ENCODE measurements at regions not wholly inside any gene's neighbourhood (a gene's known extent, or its start where the extent isn't known, plus 50 kb on each side); places are given as distances from the start of the nearest gene placed in this dataset.

GRCh38 chr6:43865932-43866645 lies 96.1 kb downstream of the VEGFA start:
- intact Hi-C loops (cut with micrococcal nuclease), result no loop called here
- Histone ChIP-seq H3K27me3 (replicated peaks in 1 of 4; ENCODE audit: control extremely low read depth in 1 of 4, control insufficient read depth in 3 of 4, insufficient read depth in 4 of 4, low read length in 3 of 4) (peaks cover 0 to 13% (median 2%) of the 10 kb centered on the region in 4 experiments), H3K9ac (ENCODE audit: low read length) (no peak overlapping the region), H3K4me1 (ENCODE audit: control insufficient read depth in 2 of 2, insufficient read depth in 2 of 2, low read length in 2 of 2) (no peaks in the 10 kb centered on the region), H3K27ac (ENCODE audit: low read length in 2 of 2) (no peak overlapping the region), H3K79me2 (ENCODE audit: control insufficient read depth, insufficient read depth, low read length) (no peaks in the 10 kb centered on the region), H4K20me1 (ENCODE audit: control insufficient read depth, insufficient read depth, low read length, poor library complexity, severe bottlenecking) (no peaks in the 10 kb centered on the region), H3K4me3 (ENCODE audit: control extremely low read depth in 1 of 5, extremely low read depth in 1 of 5, insufficient read depth in 1 of 5, low read depth in 2 of 5, low read length in 4 of 5) (no peak overlapping the region), H2AFZ (ENCODE audit: insufficient read depth, low read depth, low read length, poor library complexity, severe bottlenecking) (no peak overlapping the region), H3K36me3 (replicated peaks in 1 of 2; ENCODE audit: control extremely low read depth in 1 of 2, control insufficient read depth in 1 of 2, extremely low read depth in 1 of 2, insufficient read depth in 2 of 2, low read length in 1 of 2) (no peaks in the 10 kb centered on the region), H3K4me2 (replicated peaks; ENCODE audit: low read depth, low read length, poor library complexity, severe bottlenecking) (no peak overlapping the region), H3K9me3 (ENCODE audit: control extremely low read depth in 1 of 3, control insufficient read depth in 2 of 3, insufficient read depth in 1 of 3, low read length in 2 of 3) (no peaks in the 10 kb centered on the region)
- H3K27ac Mint-ChIP-seq, result no peak overlapping the region
- POLR2A ChIA-PET, result no interaction called here
- no peaks in the 10 kb centered on the region for H3K4me1 Mint-ChIP-seq
- H3K9me3 Mint-ChIP-seq (ENCODE audit: insufficient read depth), result no peaks in the 10 kb centered on the region
- no peak overlapping the region for H3K4me3 Mint-ChIP-seq
- ATAC-seq (ENCODE audit: low read depth) (no peak), DNase-seq (no peak)
- peaks cover 29% of the 10 kb centered on the region for H3K27me3 Mint-ChIP-seq
- CTCF ChIA-PET, result interaction anchor here (1.2 kb wide), 1 partner anchor 96 kb away, joined by 3 read pairs; the partner anchor contains the start of gene VEGFA
- 65% methylated on average over 9 of the region's 12 CpGs for WGBS (ENCODE audit: insufficient coverage)
- TF ChIP-seq EZH2 (IDR thresholded peaks at IDR 0.05; ENCODE audit: borderline replicate concordance, insufficient read depth, low read depth, low read length, poor library complexity, severe bottlenecking) (no peak), CTCF (IDR thresholded peaks at IDR 0.05) (no peak)

GRCh38 chr6:43865086-43865485 lies 95.1 kb downstream of the VEGFA start:
- 81% methylated on average over 4 of the region's 4 CpGs for WGBS (ENCODE audit: insufficient coverage)
- TF ChIP-seq EZH2 (IDR thresholded peaks at IDR 0.05; ENCODE audit: borderline replicate concordance, insufficient read depth, low read depth, low read length, poor library complexity, severe bottlenecking) (no peak), CTCF (IDR thresholded peaks at IDR 0.05) (no peak)
- Mint-ChIP-seq H3K4me1 (no peaks in the 10 kb centered on the region), H3K27me3 (peaks cover 30% of the 10 kb centered on the region), H3K9me3 (ENCODE audit: insufficient read depth) (no peaks in the 10 kb centered on the region), H3K27ac (no peak overlapping the region), H3K4me3 (no peak overlapping the region)
- H3K27ac ChIP-seq (ENCODE audit: low read length in 2 of 2), result no peak overlapping the region
- H2AFZ ChIP-seq (ENCODE audit: insufficient read depth, low read depth, low read length, poor library complexity, severe bottlenecking), result no peak overlapping the region
- DNase-seq (no peak), ATAC-seq (ENCODE audit: low read depth) (no peak)
- no peaks in the 10 kb centered on the region for H3K4me1 ChIP-seq (ENCODE audit: control insufficient read depth in 2 of 2, insufficient read depth in 2 of 2, low read length in 2 of 2)
- no peaks in the 10 kb centered on the region for H4K20me1 ChIP-seq (ENCODE audit: control insufficient read depth, insufficient read depth, low read length, poor library complexity, severe bottlenecking)
- H3K4me2 ChIP-seq (replicated peaks; ENCODE audit: low read depth, low read length, poor library complexity, severe bottlenecking), result no peak overlapping the region
- H3K36me3 ChIP-seq (replicated peaks in 1 of 2; ENCODE audit: control extremely low read depth in 1 of 2, control insufficient read depth in 1 of 2, extremely low read depth in 1 of 2, insufficient read depth in 2 of 2, low read length in 1 of 2), result no peaks in the 10 kb centered on the region
- CTCF ChIA-PET, result interaction anchor here (1.2 kb wide), 1 partner anchor 95 kb away, joined by 3 read pairs; the partner anchor contains the start of gene VEGFA
- H3K27me3 ChIP-seq (replicated peaks in 1 of 4; ENCODE audit: control extremely low read depth in 1 of 4, control insufficient read depth in 3 of 4, insufficient read depth in 4 of 4, low read length in 3 of 4), result peaks cover 0 to 13% (median 2%) of the 10 kb centered on the region in 4 experiments
- no peak overlapping the region for H3K9ac ChIP-seq (ENCODE audit: low read length)
- H3K79me2 ChIP-seq (ENCODE audit: control insufficient read depth, insufficient read depth, low read length), result no peaks in the 10 kb centered on the region
- no peaks in the 10 kb centered on the region for H3K9me3 ChIP-seq (ENCODE audit: control extremely low read depth in 1 of 3, control insufficient read depth in 2 of 3, insufficient read depth in 1 of 3, low read length in 2 of 3)
- POLR2A ChIA-PET, result interaction anchor here (0.6 kb wide), 1 partner anchor 198 kb away, joined by 3 read pairs; no protein-coding TSS in a partner anchor
- no peak overlapping the region for H3K4me3 ChIP-seq (ENCODE audit: control extremely low read depth in 1 of 5, extremely low read depth in 1 of 5, insufficient read depth in 1 of 5, low read depth in 2 of 5, low read length in 4 of 5)
- intact Hi-C loops (cut with micrococcal nuclease), result no loop called here

All from B cell (primary cell).